AG04450 (cell line): ENCODE measurements at regions not wholly inside any gene's neighbourhood (a gene's known extent, or its start where the extent isn't known, plus 50 kb on each side); places are given as distances from the start of the nearest gene placed in this dataset.

Source experiments
- CTCF ChIA-PET: fragments of 300-600, 350-600 bp; formaldehyde crosslinking; extraction: SDS; loops from one replicate; lab custom pipeline; 2022; ENCODE audit warnings: antibody characterized with exemption, inconsistent platforms; lab: Charles Lee
- POLR2A ChIA-PET: fragments of 350-600 bp; formaldehyde crosslinking; extraction: SDS; loops from one replicate; lab custom pipeline; 2021; ENCODE audit warnings: antibody characterized with exemption, inconsistent platforms; lab: Yijun Ruan, JAX
- DNase-seq: peaks from one replicate; pipeline ENCODE4 v3.0.0-alpha.2; 2011; ENCODE audit warnings: low read depth, low spot score
- H3K27ac ChIP-seq: one replicate; pipeline ENCODE4 v1.5.1; 2012; ENCODE audit warnings: low read depth, low read length, control low read depth
- H3K27me3 ChIP-seq: one replicate; pipeline ENCODE4 v1.6.0; 2012; ENCODE audit warnings: low read length; ENCODE audit not compliant: control insufficient read depth, insufficient read depth
- H3K4me3 ChIP-seq: 2 replicates; pipeline ENCODE4 v1.5.1; 2011; ENCODE audit warnings: mild to moderate bottlenecking, low read depth, low read length, control low read depth
- H3K9me3 ChIP-seq: 2 replicates; pipeline ENCODE4 v1.5.1; 2012; ENCODE audit warnings: low read length; ENCODE audit not compliant: control insufficient read depth, insufficient read depth
- CTCF ChIP-seq: IDR thresholded peaks from 2 replicates; pipeline ENCODE4 v1.5.1; 2011; ENCODE audit warnings: low read depth, low read length, control low read depth, inconsistent platforms

- peaks cover 4% of the 10 kb centered on the region for H3K9me3 ChIP-seq
- DNase-seq = no peak
- TF ChIP-seq CTCF = no peak
- ChIA-PET CTCF (interaction anchor here (0.6 kb wide), 1 partner anchor 587 kb away, joined by 3 read pairs; no protein-coding TSS in a partner anchor), POLR2A (interaction anchor here (1.1 to 2.4 kb wide), 4 partner anchors 25 to 524 kb away, joined by 3 to 9 read pairs (median 6); no protein-coding TSS in a partner anchor)
- H3K27me3 ChIP-seq = no peaks in the 10 kb centered on the region
- peak overlapping the region; percentile 99 for H3K27ac ChIP-seq
- H3K4me3 ChIP-seq = no peak overlapping the region
These were observed 132.3 kb downstream of the TMEM30B start for GRCh38 chr14:61148742-61149350.

GRCh38 chr14:61147831-61148549, 133.1 kb downstream of the TMEM30B start:
- H3K4me3 ChIP-seq = no peak overlapping the region
- H3K27ac ChIP-seq = peak overlapping the region; percentile 99
- ChIA-PET POLR2A (interaction anchor here (1.1 to 2.4 kb wide), 8 partner anchors 22 to 523 kb away, joined by 3 to 9 read pairs (median 6); partner anchors contain the start of genes SLC38A6 and TRMT5), CTCF (no interaction called here)
- H3K9me3 ChIP-seq = peaks cover 6% of the 10 kb centered on the region
- no peak for TF ChIP-seq CTCF
- DNase-seq = peak; percentile 98
- H3K27me3 ChIP-seq = no peaks in the 10 kb centered on the region

- ChIA-PET CTCF (interaction anchor here (1.3 kb wide), 1 partner anchor 105 kb away, joined by 4 read pairs; no protein-coding TSS in a partner anchor), POLR2A (interaction anchor here (1.1 to 2.4 kb wide), 8 partner anchors 21 to 522 kb away, joined by 3 to 9 read pairs (median 6); partner anchors contain the start of genes SLC38A6 and TRMT5)
- Histone ChIP-seq H3K27ac (peak overlapping the region; percentile 99), H3K4me3 (no peak overlapping the region), H3K27me3 (no peaks in the 10 kb centered on the region), H3K9me3 (peaks cover 6% of the 10 kb centered on the region)
- no peak for TF ChIP-seq CTCF
- DNase-seq = no peak
These were observed 133.7 kb downstream of the TMEM30B start for GRCh38 chr14:61147381-61147821.

GRCh38 chr14:61146899-61147298, 134.2 kb downstream of the TMEM30B start:
- Histone ChIP-seq H3K4me3 (no peak overlapping the region), H3K27me3 (no peaks in the 10 kb centered on the region), H3K27ac (peak overlapping the region; percentile 99), H3K9me3 (peaks cover 6% of the 10 kb centered on the region)
- CTCF ChIA-PET = interaction anchor here (1.3 to 1.5 kb wide), 2 partner anchors 105 to 106 kb away, joined by 4 to 5 read pairs; no protein-coding TSS in a partner anchor
- POLR2A ChIA-PET = interaction anchor here (1.5 to 2.4 kb wide), 5 partner anchors 21 to 166 kb away, joined by 5 to 9 read pairs (median 6); partner anchors contain the start of genes SLC38A6 and TRMT5
- no peak for DNase-seq
- no peak for TF ChIP-seq CTCF
